GM12878 (cell line): ENCODE measurements at regions not wholly inside any gene's neighbourhood (a gene's known extent, or its start where the extent isn't known, plus 50 kb on each side); places are given as distances from the start of the nearest gene placed in this dataset.

Source experiments
- CTCF ChIP-seq, 3 experiments: IDR thresholded peaks in 2 of 3; conservative IDR thresholded peaks in 1 of 3; 2 replicates each; pipeline ENCODE4 v1.5.1; 2011; ENCODE audit warnings: low read depth in 3 of 3, low read length in 3 of 3, mild to moderate bottlenecking in 3 of 3, control low read depth in 2 of 3, moderate library complexity in 2 of 3, inconsistent platforms in 1 of 3, mixed read lengths in 1 of 3; ENCODE audit not compliant: control insufficient read depth in 2 of 3, insufficient read depth in 1 of 3; ENCODE audit errors: extremely low read depth in 1 of 3
- SKIL ChIP-seq: fragments of 450-650 bp; IDR thresholded peaks from 2 replicates; pipeline ENCODE4 v1.6.1; 2017; ENCODE audit warnings: mild to moderate bottlenecking, low read depth, inconsistent platforms; ENCODE audit not compliant: poor library complexity, severe bottlenecking
- SP1 ChIP-seq: IDR thresholded peaks from one replicate; pipeline ENCODE4 v1.6.1; 2011; ENCODE audit warnings: low read depth, low read length
- SRF ChIP-seq, 2 experiments: IDR thresholded peaks; 2 replicates each; pipeline ENCODE4 v1.6.1; 2011; ENCODE audit warnings: low read depth in 2 of 2, low read length in 2 of 2, mild to moderate bottlenecking in 1 of 2, moderate library complexity in 1 of 2
- ZNF274 ChIP-seq: IDR thresholded peaks from one replicate; pipeline ENCODE4 v1.8.0; 2011; ENCODE audit not compliant: insufficient read length, insufficient read depth

GRCh38 chr17:70338946-70339354 lies 169.6 kb downstream of the KCNJ2 start:
- no peak for TF ChIP-seq SKIL
- no peak for TF ChIP-seq ZNF274
- no peak for TF ChIP-seq CTCF (IDR thresholded peaks at IDR 0.05 in 2 of 3, conservative IDR thresholded peaks at IDR 0.05 in 1 of 3; ENCODE audit: control insufficient read depth in 2 of 3, extremely low read depth in 1 of 3, insufficient read depth in 1 of 3, low read depth in 3 of 3, low read length in 3 of 3)
- no peak for TF ChIP-seq SRF (IDR thresholded peaks at IDR 0.05; ENCODE audit: low read depth in 2 of 2, low read length in 2 of 2)
- TF ChIP-seq SP1, result no peak
